ENCODE measurements at regions not wholly inside any gene's neighbourhood (a gene's known extent, or its start where the extent isn't known, plus 50 kb on each side); places are given as distances from the start of the nearest gene placed in this dataset.

DNA sequence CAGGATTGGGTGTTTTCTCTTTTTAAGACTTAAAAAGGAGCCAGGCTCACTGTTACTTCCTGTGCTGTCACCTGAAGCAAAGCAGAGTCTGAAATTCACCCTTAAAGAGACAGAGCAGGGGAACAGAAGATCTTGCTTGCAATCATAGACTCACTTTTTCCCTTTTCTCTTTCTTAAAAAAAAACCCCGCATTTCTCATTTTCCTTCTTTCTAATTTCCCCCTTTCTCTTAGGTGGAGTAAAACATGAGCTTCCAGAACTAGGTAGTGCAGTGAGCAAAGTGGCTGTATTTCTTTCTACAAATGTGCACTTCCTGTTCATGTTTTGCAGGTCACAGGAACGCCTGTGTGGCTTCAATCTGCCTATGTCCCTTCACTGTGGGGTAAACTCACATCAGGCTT is 381.2 kb downstream of the LPIN1 start:
- TF ChIP-seq, protein P1, sequence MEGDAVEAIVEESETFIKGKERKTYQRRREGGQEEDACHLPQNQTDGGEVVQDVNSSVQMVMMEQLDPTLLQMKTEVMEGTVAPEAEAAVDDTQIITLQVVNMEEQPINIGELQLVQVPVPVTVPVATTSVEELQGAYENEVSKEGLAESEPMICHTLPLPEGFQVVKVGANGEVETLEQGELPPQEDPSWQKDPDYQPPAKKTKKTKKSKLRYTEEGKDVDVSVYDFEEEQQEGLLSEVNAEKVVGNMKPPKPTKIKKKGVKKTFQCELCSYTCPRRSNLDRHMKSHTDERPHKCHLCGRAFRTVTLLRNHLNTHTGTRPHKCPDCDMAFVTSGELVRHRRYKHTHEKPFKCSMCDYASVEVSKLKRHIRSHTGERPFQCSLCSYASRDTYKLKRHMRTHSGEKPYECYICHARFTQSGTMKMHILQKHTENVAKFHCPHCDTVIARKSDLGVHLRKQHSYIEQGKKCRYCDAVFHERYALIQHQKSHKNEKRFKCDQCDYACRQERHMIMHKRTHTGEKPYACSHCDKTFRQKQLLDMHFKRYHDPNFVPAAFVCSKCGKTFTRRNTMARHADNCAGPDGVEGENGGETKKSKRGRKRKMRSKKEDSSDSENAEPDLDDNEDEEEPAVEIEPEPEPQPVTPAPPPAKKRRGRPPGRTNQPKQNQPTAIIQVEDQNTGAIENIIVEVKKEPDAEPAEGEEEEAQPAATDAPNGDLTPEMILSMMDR (IDR thresholded peaks at IDR 0.05; ENCODE audit: low read depth, low read length) = no peak
- DNase-seq (ENCODE audit: extremely low read depth, low read depth) = no peak

DNA sequence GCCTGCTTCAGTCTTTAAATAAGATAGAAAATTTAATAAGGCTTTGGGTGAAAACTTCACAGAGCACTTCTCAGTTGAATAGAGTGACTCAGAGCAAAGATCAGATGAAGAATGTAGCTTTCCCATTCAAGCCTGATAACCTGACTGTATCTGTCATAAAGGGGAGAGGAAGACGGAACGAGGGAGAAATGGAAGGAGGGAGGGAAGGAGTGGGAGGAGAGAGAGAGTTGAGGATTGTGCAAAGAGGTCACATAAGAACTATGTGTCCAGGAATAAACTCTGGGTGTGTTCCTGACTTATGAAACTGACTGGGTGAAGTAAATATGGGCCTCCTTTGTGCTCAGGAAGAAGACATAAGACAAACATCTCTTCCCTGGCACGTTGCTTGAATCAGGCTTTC is 385.5 kb downstream of the LPIN1 start:
- no peak for DNase-seq (ENCODE audit: extremely low read depth, low read depth)
- TF ChIP-seq, protein P1 (IDR thresholded peaks at IDR 0.05; ENCODE audit: low read depth, low read length) = no peak

DNA sequence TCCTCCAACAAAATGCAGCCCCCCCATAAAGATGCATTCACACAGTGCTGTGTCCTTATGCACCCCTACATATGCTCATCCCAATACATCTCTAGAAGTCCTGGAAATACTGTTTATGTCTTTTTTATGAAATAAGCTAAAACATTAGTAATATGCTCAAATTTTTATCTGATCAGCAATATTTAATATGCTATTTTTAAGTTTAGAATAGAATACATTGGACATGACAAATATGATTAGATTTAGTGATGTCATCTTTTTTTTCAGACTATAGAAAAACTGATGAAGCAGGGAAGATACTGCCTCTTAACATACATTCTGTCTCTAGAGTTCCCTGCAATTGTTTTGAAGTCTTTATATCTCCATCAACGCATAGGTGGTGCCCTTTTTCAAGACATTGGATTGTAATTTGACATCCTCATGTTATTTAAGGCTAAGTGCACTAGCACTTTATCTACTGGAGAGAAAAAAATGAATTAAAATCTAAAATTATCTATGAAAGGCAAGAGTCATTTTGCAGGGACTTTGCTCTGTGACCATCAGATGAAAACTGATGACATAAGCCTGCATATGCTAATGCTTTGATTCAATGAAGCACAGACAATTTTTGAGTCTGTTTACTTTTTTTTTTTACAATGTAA is 395.3 kb downstream of the LPIN1 start:
- DNase-seq (ENCODE audit: extremely low read depth, low read depth) = no peak
- TF ChIP-seq, protein P1 (IDR thresholded peaks at IDR 0.05; ENCODE audit: low read depth, low read length) = no peak

DNA sequence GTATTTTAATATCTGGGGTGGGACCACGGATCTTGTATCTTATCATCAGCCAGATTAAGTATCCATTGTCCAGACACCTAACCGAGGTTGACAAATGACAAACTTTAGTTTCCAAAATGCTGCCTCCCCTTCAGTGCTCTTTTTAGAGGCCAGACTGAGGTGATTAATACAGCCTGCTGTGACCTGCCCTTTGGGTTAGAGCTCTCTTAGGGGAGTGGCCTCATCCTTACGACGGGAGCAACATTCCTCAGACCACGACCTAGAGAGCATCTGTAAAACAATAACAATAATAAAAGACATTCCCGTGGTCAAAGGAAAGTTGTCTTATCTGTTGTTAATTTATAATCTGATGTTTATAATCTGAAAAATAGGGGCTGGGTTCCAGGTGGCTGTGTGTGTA is 405.3 kb downstream of the LPIN1 start:
- TF ChIP-seq, protein P1 (IDR thresholded peaks at IDR 0.05; ENCODE audit: low read depth, low read length) = no peak
- DNase-seq (ENCODE audit: extremely low read depth, low read depth) = no peak

DNA sequence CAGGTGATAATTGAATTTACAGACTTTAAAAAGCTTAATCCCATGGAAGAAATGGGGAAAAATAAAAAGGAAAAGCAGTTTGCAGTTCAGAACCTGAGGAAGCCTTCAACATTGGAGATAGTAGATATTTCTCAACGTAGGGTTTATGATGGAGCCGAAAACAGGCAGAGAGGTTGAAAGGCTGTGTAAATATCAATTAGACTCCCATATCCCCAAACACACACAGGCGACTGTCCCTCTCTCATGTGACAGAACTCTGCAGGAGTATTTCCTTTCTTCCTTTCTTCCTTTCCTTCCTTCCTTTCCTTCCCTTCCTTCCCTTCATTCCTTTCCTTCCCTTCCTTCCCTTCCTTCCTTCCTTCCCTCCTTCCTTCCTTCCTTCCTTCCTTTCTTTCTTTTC is 406.5 kb downstream of the LPIN1 start:
- DNase-seq (ENCODE audit: extremely low read depth, low read depth) = no peak
- TF ChIP-seq, protein P1 (IDR thresholded peaks at IDR 0.05; ENCODE audit: low read depth, low read length) = no peak

DNA sequence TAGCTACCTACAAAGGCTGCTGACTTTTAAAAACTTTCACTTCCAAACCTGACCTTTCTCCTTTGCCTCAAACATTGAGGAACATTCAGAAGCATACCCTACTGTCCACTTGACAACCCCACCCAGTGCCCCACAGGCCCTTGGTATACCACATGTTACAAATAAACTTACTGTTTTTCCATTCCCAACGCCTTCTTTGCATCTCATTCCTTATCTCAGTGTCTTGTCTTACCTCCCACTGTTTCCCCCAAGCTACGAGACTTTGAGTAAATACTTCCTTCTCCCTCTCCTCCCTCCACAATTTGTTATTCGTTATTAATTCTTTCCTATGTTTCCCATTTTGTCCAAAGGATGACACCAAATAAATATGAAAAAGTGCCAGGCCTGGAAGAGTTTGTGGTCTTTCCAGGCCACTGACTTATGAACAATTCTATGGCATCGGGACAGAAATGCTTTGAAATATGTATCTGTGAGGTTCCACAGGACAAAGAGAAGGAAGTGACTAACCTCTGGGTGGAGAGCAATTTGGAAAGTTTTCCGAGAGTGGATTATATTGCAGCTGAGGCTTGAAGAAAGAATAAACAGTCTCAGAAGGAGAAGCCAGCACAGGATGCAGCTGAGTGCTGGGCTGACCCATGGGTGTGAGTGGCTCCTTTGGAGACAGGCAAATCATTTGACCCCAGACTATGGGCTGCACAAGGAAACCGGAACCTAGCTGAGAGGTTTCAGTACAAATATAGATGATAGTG is 409.0 kb downstream of the LPIN1 start:
- TF ChIP-seq, protein P1 (IDR thresholded peaks at IDR 0.05; ENCODE audit: low read depth, low read length) = no peak
- peak; percentile 68 for DNase-seq (ENCODE audit: extremely low read depth, low read depth)

DNA sequence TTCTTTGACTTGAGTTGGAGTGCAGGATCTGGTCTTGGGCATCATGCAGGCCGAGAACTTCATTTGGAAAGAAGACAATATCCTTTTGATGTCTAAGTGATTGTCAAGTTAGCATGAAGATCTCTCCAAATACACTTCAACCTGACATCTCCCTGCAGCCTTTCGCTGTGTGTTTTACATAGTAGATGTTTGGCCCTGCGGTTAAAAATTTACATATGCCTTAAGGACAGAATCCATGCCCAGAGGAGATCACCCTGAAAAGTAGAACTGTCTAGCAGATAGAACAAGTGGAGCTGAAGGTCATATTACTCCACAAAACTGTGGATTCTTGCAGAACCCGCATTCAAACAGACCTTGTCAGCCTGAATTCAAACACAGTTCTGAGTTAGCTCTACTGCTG is 409.9 kb downstream of the LPIN1 start:
- TF ChIP-seq, protein P1 (IDR thresholded peaks at IDR 0.05; ENCODE audit: low read depth, low read length) = no peak
- no peak for DNase-seq (ENCODE audit: extremely low read depth, low read depth)

Data from AG09319 (cell line).